ENCODE measurements at regions not wholly inside any gene's neighbourhood (a gene's known extent, or its start where the extent isn't known, plus 50 kb on each side); places are given as distances from the start of the nearest gene placed in this dataset.
"Not testable (repeated sequence)": the region's sequence is repeated elsewhere in the genome, so short reads cannot be mapped to it uniquely, and the experiment has no call there.

GRCh38 chr4:28009541-28009940 lies 1148.9 kb downstream of the STIM2 start:
- no peaks in the 10 kb centered on the region for H3K27me3 Mint-ChIP-seq
- H3K9me3 Mint-ChIP-seq = no peaks in the 10 kb centered on the region
- DNase-seq (ENCODE audit: extremely low spot score, unreplicated experiment) = no peak
- no peaks in the 10 kb centered on the region for H3K36me3 Mint-ChIP-seq
- H3K27ac Mint-ChIP-seq = no peak overlapping the region
- TF ChIP-seq CTCF (conservative IDR thresholded peaks at IDR 0.05) = no peak
- no peaks in the 10 kb centered on the region for H3K4me1 Mint-ChIP-seq (ENCODE audit: unreplicated experiment)
- H3K4me3 Mint-ChIP-seq = no peak overlapping the region

GRCh38 chr4:28010577-28011240 lies 1150.1 kb downstream of the STIM2 start:
- DNase-seq (ENCODE audit: extremely low spot score, unreplicated experiment) = no peak
- H3K4me1 Mint-ChIP-seq (ENCODE audit: unreplicated experiment) = no peaks in the 10 kb centered on the region
- no peaks in the 10 kb centered on the region for H3K36me3 Mint-ChIP-seq
- H3K27ac Mint-ChIP-seq = no peak overlapping the region
- no peaks in the 10 kb centered on the region for H3K27me3 Mint-ChIP-seq
- H3K9me3 Mint-ChIP-seq = no peaks in the 10 kb centered on the region
- no peak for TF ChIP-seq CTCF (conservative IDR thresholded peaks at IDR 0.05)
- no peak overlapping the region for H3K4me3 Mint-ChIP-seq

GRCh38 chr4:28014469-28014868 lies 1153.8 kb downstream of the STIM2 start:
- no peak for DNase-seq (ENCODE audit: extremely low spot score, unreplicated experiment)
- no peak for TF ChIP-seq CTCF (conservative IDR thresholded peaks at IDR 0.05)
- no peaks in the 10 kb centered on the region for H3K4me1 Mint-ChIP-seq (ENCODE audit: unreplicated experiment)
- H3K9me3 Mint-ChIP-seq = no peaks in the 10 kb centered on the region
- peaks cover 4% of the 10 kb centered on the region for H3K27me3 Mint-ChIP-seq
- no peak overlapping the region for H3K27ac Mint-ChIP-seq
- no peak overlapping the region for H3K4me3 Mint-ChIP-seq
- H3K36me3 Mint-ChIP-seq = no peaks in the 10 kb centered on the region

DNA sequence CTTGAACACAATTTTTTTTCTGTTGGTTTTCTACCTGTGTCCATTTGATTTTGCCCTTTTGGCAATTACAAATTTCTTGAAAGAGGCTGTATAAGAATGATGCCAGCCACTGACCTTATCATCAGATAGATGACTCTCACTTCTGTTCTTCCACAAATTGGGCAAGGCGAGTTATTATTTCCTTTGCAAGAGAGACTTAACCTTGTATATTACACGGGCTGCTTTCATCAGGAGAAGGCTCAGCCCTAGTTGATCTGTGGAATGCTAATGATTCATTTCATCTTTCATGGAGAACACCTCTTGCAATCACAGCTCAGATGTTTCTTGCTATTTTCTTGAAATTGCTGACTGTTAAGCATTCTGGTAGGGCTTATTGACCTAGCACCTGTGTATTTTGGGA lies 1155.4 kb downstream of the STIM2 start:
- no peak for TF ChIP-seq CTCF (conservative IDR thresholded peaks at IDR 0.05)
- DNase-seq (ENCODE audit: extremely low spot score, unreplicated experiment) = no peak
- Mint-ChIP-seq H3K36me3 (no peaks in the 10 kb centered on the region), H3K9me3 (no peaks in the 10 kb centered on the region), H3K27me3 (peaks cover 4% of the 10 kb centered on the region), H3K27ac (no peak overlapping the region), H3K4me3 (no peak overlapping the region), H3K4me1 (ENCODE audit: unreplicated experiment) (no peaks in the 10 kb centered on the region)

DNA sequence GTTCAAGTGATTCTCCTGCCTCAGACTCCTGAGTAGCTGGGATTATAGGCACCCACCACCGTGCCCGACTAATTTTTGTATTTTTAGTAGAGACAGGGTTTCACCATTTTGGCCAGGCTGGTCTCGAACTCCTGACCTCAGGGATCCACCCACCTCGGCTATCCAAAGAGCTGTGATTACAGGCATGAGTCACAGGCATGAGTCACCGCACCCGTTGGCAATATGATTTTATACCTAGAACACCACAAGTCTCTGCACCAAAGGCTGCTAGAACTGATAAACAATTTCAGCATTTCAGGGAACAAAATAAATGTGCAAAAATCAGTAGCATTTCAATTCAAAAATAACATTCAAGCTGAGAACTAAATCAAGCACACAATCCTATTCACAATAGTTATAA lies 1177.6 kb downstream of the STIM2 start:
- not testable (repeated sequence) for DNase-seq (ENCODE audit: extremely low spot score, unreplicated experiment); H3K36me3 Mint-ChIP-seq; H3K4me3 Mint-ChIP-seq; H3K9me3 Mint-ChIP-seq; H3K27me3 Mint-ChIP-seq; H3K4me1 Mint-ChIP-seq (ENCODE audit: unreplicated experiment); H3K27ac Mint-ChIP-seq

DNA sequence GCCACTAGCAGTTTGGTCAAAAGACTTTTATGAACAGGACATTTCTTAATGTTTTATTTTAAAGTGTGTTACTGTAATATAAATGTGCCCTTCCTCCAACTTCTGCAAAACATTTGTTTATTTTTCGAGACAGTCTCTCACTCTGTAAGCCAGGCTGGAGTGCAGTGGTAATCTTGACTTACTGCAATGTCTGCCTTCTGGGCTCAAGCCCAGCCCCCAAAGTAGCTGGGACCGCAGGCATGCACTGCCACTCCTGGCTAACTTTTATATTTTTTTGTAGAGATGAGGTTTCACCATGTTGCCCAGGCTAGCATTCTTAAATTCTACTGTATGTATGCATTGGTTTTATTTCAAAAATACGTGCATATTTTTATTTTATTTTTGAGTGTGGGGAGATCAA lies 1201.9 kb downstream of the STIM2 start:
- no peak for DNase-seq (ENCODE audit: extremely low spot score, unreplicated experiment)
- Mint-ChIP-seq H3K4me3 (no peak overlapping the region), H3K27me3 (no peaks in the 10 kb centered on the region), H3K9me3 (no peaks in the 10 kb centered on the region), H3K4me1 (ENCODE audit: unreplicated experiment) (no peaks in the 10 kb centered on the region), H3K27ac (no peak overlapping the region), H3K36me3 (no peaks in the 10 kb centered on the region)
- no peak for TF ChIP-seq CTCF (conservative IDR thresholded peaks at IDR 0.05)

Data from type B pancreatic cell (in vitro differentiated cells).